ENCODE measurements at regions not wholly inside any gene's neighbourhood (a gene's known extent, or its start where the extent isn't known, plus 50 kb on each side); places are given as distances from the start of the nearest gene placed in this dataset.

DNA sequence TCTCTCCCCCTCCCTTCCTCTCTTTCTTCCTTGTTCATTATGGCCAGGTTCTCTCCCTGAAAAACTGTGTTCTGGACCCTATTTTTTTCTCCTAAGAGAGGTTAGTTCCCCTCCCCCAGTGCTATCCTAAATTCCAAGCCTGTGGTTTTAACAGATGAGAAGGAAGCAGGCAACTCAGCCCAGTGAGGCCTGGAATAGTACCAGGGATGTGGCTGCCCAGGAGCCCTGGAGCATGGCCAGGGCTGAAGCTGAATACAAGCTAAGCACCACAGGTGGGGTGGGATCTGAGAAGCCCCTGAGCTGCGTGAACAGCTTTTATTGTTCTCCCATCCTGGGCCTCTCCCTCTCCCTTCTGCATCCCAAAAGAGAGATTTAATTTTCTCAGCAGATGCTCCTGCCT lies 1581.3 kb upstream of the TMEM132C start:
- TF ChIP-seq GATA2 (IDR thresholded peaks at IDR 0.05; ENCODE audit: low read depth, low read length), result no peak
- no peak for TF ChIP-seq GATA3 (IDR thresholded peaks at IDR 0.05; ENCODE audit: low read depth, low read length)

Data from SH-SY5Y (cell line).